Ovary (tissue), 7 donors: ENCODE measurements at regions not wholly inside any gene's neighbourhood (a gene's known extent, or its start where the extent isn't known, plus 50 kb on each side); places are given as distances from the start of the nearest gene placed in this dataset.

Experiments used
- DNase-seq, 5 donors: peaks; one replicate each; pipeline ENCODE4 v3.0.0-alpha.2; 2019 to 2020
- H3K27ac ChIP-seq, 2 donors: fragments of 200-600 bp; one replicate each; pipeline versions ENCODE4 v1.5.1 to v1.8.0; 2019 to 2022
- H3K27me3 ChIP-seq: fragments of 200-600 bp; one replicate; pipeline ENCODE4 v1.8.0; 2022
- H3K36me3 ChIP-seq: fragments of 200-600 bp; sonication (generic); one replicate; pipeline ENCODE4 v1.5.1; 2019
- H3K4me1 ChIP-seq: one replicate; pipeline ENCODE4 v1.8.1; 2013; ENCODE audit warnings: mild to moderate bottlenecking, moderate library complexity; ENCODE audit not compliant: insufficient read depth
- H3K4me3 ChIP-seq: fragments of 200-600 bp; sonication (generic); one replicate; pipeline ENCODE4 v1.5.1; 2017
- H3K9me3 ChIP-seq, 2 donors: fragments of 200-600 bp in 1 of 2; sonication (generic) in 1 of 2; one replicate each; pipeline versions ENCODE4 v1.5.1 to v1.8.1; 2013 to 2019; ENCODE audit warnings: mild to moderate bottlenecking in 1 of 2, moderate library complexity in 1 of 2
- EP300 ChIP-seq: sonication (generic); formaldehyde crosslinking; IDR thresholded peaks from one replicate; pipeline ENCODE4 v1.6.1; 2017; ENCODE audit warnings: antibody characterized with exemption
- POLR2A ChIP-seq: fragments of 450-650 bp; IDR thresholded peaks from one replicate; pipeline ENCODE4 v1.6.1; 2017; ENCODE audit warnings: antibody characterized with exemption, mild to moderate bottlenecking, moderate library complexity
- WGBS, 3 donors: extraction: QIAGEN DNeasy Blood & Tissue Kit in 1 of 3; methylation state at CpG; one replicate each; pipeline versions ENCODE4 v1.1.5 to v1.1.7; 2013 to 2017; 5-methylcytosine and 5-hydroxymethylcytosine counted together
- intact Hi-C, 4 donors: fragments of 100-400 bp; cut with DNase I; formaldehyde crosslinking; loops; one replicate each; pipeline versions ENCODE4 v1.11.0 to v1.15.1; 2022 to 2023
- TF ChIP-seq, protein P1 (sequence below), 3 donors: fragments of 450-650 bp in 2 of 3; fragments of 200-600 bp in 1 of 3; IDR thresholded peaks; one replicate each; pipeline versions ENCODE4 v1.5.1 to v1.8.0; 2016 to 2022; ENCODE audit warnings: antibody characterized with exemption in 3 of 3, mild to moderate bottlenecking in 1 of 3
- donor health status: DM: no; HTN: no; CAD: no; lungs with moderate emphysema.
- donor health status: DM: no; HTN: no; CAD: no.
- donor health status: Bipolar disorder and iron deficiency.
- donor health status: DM: no; HTN: no; CAD: no.
- donor health status: DM: yes; HTN: yes; CAD: no.

DNA sequence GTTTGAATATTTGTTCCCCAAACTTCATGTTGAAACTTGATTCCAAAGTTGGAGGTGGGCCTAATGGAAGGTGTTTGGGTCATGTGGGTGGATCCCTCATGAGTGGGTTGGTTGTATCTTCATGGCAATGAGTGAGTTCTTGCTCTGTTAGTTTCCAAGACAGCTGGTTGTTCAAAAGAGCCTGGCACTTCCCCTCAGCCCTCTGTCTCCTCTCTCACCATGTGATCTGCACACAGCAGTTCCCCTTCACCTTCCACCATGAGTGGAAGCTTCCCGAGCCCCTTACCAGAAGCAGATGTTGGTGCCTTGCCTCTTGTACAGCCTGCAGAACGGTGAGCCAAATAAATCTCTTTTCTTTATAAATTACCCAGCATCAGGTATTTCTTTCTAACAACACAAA lies 327.1 kb upstream of the SLCO3A1 start:
- Histone ChIP-seq H3K27me3 (no peaks in the 10 kb centered on the region), H3K9me3 (peaks cover 0 to 4% of the 10 kb centered on the region in 2 donors), H3K4me1 (no peaks in the 10 kb centered on the region), H3K4me3 (no peak overlapping the region), H3K27ac (no peak overlapping the region), H3K36me3 (no peaks in the 10 kb centered on the region)
- TF ChIP-seq EP300 = no peak
- TF ChIP-seq, protein P1, sequence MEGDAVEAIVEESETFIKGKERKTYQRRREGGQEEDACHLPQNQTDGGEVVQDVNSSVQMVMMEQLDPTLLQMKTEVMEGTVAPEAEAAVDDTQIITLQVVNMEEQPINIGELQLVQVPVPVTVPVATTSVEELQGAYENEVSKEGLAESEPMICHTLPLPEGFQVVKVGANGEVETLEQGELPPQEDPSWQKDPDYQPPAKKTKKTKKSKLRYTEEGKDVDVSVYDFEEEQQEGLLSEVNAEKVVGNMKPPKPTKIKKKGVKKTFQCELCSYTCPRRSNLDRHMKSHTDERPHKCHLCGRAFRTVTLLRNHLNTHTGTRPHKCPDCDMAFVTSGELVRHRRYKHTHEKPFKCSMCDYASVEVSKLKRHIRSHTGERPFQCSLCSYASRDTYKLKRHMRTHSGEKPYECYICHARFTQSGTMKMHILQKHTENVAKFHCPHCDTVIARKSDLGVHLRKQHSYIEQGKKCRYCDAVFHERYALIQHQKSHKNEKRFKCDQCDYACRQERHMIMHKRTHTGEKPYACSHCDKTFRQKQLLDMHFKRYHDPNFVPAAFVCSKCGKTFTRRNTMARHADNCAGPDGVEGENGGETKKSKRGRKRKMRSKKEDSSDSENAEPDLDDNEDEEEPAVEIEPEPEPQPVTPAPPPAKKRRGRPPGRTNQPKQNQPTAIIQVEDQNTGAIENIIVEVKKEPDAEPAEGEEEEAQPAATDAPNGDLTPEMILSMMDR (IDR thresholded peaks at IDR 0.05) = no peak
- intact Hi-C loops = no loop called here
- WGBS, 3 donors = 73 to 81% (median 76%) methylated on average over 2 of the region's 2 CpGs
- DNase-seq = no peak

DNA sequence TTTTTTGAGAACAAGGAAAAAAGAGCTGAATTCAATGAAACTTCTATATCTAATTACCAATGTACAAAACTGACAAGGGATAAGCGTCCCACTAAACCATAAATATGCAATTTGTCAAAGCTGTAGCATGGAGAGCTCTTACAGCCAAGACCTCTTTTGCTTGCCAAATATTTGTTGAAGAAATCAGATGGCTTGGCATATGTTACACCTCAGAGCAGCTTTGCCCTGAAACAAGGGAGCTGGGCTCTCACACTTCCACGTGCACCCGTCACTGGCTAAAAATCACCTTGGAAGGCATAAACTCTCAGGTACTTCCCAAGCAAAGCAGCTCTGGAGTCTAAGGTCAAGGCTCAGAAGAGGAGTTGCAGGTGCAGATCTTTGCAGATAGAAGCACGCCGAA lies 324.7 kb upstream of the SLCO3A1 start:
- H3K27me3 ChIP-seq = no peaks in the 10 kb centered on the region
- no peak for DNase-seq
- 59 to 64% (median 60%) methylated on average over 5 of the region's 5 CpGs for WGBS, 3 donors
- no peaks in the 10 kb centered on the region for H3K4me1 ChIP-seq
- peaks cover 0 to 4% of the 10 kb centered on the region in 2 donors for H3K9me3 ChIP-seq
- intact Hi-C loops = no loop called here
- no peak for TF ChIP-seq POLR2A
- H3K4me3 ChIP-seq = no peak overlapping the region
- no peaks in the 10 kb centered on the region for H3K36me3 ChIP-seq
- no peak overlapping the region for H3K27ac ChIP-seq

DNA sequence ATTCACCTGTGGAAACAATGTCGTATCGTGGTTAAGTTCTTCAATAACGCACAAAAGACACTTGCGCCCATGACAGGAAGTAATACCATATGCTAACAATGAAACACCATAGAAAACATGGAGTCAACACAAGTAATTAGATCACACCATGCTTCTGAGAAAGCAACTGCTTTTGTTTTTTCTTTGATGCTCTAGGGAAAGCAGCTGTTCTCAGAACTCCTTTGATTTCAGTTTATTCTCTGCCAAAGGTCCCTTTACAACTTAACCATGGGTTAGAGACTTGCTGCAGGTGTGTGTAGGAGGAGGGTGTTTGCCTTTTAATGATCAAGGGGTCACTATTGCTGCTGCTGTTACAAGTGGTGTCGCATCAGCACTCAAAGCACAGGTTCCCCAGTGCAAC lies 324.0 kb upstream of the SLCO3A1 start:
- no peak for DNase-seq
- WGBS, 3 donors = 59 to 64% (median 61%) methylated on average over 5 of the region's 5 CpGs
- intact Hi-C loops = no loop called here
- no peaks in the 10 kb centered on the region for H3K27me3 ChIP-seq
- no peak overlapping the region for H3K27ac ChIP-seq
- peaks cover 0 to 4% of the 10 kb centered on the region in 2 donors for H3K9me3 ChIP-seq
- H3K36me3 ChIP-seq = no peaks in the 10 kb centered on the region
- H3K4me3 ChIP-seq = no peak overlapping the region
- TF ChIP-seq EP300 (no peak), POLR2A (no peak)
- TF ChIP-seq, protein P1 (IDR thresholded peaks at IDR 0.05) = no peak
- H3K4me1 ChIP-seq = no peaks in the 10 kb centered on the region

DNA sequence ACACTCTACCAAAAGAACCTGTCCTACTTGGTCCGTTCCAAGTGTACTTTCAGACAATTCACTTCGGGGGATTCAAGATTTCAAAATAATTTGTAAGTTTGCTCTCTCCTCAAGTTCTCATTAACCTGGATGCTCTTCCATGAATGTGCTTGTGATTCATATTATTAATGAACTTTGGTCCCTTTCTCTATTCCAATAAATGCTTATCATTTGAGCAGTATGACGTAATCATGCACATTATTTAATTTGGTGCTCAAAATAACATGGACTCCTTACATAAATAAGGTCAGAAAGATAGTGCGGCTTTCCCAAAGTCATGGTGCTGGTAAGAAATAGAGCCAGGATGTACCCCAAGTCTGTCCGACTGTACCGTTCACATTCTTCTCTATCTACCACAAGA lies 323.2 kb upstream of the SLCO3A1 start:
- no peak for TF ChIP-seq EP300
- TF ChIP-seq POLR2A = no peak
- TF ChIP-seq, protein P1 (IDR thresholded peaks at IDR 0.05) = no peak
- H3K27me3 ChIP-seq = no peaks in the 10 kb centered on the region
- no peak overlapping the region for H3K27ac ChIP-seq
- H3K4me1 ChIP-seq = no peaks in the 10 kb centered on the region
- WGBS, 3 donors = 86 to 88% (median 86%) methylated on average over 6 of the region's 6 CpGs
- no peak overlapping the region for H3K4me3 ChIP-seq
- no peaks in the 10 kb centered on the region for H3K36me3 ChIP-seq
- peaks cover 0 to 1% of the 10 kb centered on the region in 2 donors for H3K9me3 ChIP-seq
- DNase-seq = no peak
- intact Hi-C loops = no loop called here

DNA sequence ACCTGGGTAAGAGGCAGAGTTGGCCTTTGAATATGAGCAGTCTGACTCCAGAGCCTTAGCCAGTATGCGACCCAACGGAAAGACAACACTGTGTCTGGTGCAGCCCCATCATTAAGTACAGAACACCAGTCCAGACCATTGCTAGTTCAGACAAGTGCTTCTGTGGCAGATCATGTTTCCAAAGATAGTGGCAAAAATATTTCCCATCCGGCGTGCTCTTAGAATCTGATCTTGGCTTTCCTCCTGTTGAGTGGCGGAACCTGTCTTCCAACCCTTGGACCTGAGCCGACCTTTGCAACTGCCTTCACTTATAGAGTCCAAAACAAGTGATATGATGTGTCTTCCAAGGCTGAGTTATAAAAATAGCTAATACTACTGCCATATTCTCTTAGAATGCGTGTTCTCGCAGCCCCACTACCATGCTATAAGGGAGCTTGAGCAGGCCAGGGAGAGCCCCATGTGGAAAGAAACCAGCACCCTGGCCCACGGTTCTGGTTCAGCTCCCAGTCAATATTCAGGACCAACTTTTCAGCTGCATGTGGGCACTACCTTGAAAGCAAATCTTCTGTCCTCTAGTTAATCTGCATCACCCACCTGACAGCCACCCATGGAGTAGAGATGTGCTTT lies 322.4 kb upstream of the SLCO3A1 start:
- no peaks in the 10 kb centered on the region for H3K4me1 ChIP-seq
- intact Hi-C loops = no loop called here
- TF ChIP-seq, protein P1 (IDR thresholded peaks at IDR 0.05) = no peak
- TF ChIP-seq EP300 = no peak
- no peak for TF ChIP-seq POLR2A
- no peaks in the 10 kb centered on the region for H3K27me3 ChIP-seq
- no peak overlapping the region for H3K4me3 ChIP-seq
- WGBS, 3 donors = 83 to 92% (median 91%) methylated on average over 9 of the region's 9 CpGs
- DNase-seq = no peak
- H3K9me3 ChIP-seq = no peaks in the 10 kb centered on the region
- H3K27ac ChIP-seq = no peak overlapping the region
- H3K36me3 ChIP-seq = no peaks in the 10 kb centered on the region
